PC-9 (cell line): ENCODE measurements at regions not wholly inside any gene's neighbourhood (a gene's known extent, or its start where the extent isn't known, plus 50 kb on each side); places are given as distances from the start of the nearest gene placed in this dataset.

Experiments
- EZH2 ChIP-seq: fragments of 200-600 bp; sonication (generic); IDR thresholded peaks from 2 replicates; pipeline ENCODE4 v1.8.0; 2017; ENCODE audit warnings: antibody characterized with exemption, low read depth
- TF ChIP-seq, protein P1 (sequence below): fragments of 200-600 bp; sonication (generic); conservative IDR thresholded peaks from 2 replicates; pipeline ENCODE4 v1.6.1; 2017; ENCODE audit warnings: mixed run types, antibody characterized with exemption, mild to moderate bottlenecking, moderate library complexity

- TF ChIP-seq, protein P1, sequence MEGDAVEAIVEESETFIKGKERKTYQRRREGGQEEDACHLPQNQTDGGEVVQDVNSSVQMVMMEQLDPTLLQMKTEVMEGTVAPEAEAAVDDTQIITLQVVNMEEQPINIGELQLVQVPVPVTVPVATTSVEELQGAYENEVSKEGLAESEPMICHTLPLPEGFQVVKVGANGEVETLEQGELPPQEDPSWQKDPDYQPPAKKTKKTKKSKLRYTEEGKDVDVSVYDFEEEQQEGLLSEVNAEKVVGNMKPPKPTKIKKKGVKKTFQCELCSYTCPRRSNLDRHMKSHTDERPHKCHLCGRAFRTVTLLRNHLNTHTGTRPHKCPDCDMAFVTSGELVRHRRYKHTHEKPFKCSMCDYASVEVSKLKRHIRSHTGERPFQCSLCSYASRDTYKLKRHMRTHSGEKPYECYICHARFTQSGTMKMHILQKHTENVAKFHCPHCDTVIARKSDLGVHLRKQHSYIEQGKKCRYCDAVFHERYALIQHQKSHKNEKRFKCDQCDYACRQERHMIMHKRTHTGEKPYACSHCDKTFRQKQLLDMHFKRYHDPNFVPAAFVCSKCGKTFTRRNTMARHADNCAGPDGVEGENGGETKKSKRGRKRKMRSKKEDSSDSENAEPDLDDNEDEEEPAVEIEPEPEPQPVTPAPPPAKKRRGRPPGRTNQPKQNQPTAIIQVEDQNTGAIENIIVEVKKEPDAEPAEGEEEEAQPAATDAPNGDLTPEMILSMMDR = no peak
- TF ChIP-seq EZH2 = no peak
These were observed 262.9 kb upstream of the SLITRK3 start for GRCh38 chr3:165459111-165459510.
